GM10847 (cell line): ENCODE measurements at regions not wholly inside any gene's neighbourhood (a gene's known extent, or its start where the extent isn't known, plus 50 kb on each side); places are given as distances from the start of the nearest gene placed in this dataset.

Source experiments
- POLR2A ChIP-seq: IDR thresholded peaks from 2 replicates; pipeline ENCODE4 v1.6.1; 2011; ENCODE audit not compliant: insufficient read length; ENCODE audit errors: extremely low read depth

GRCh38 chr10:78296785-78297184 is 263.1 kb downstream of the RPS24 start:
- TF ChIP-seq POLR2A: no peak

- TF ChIP-seq POLR2A: no peak
Measured at GRCh38 chr10:78297997-78298396, 264.3 kb downstream of the RPS24 start.

- TF ChIP-seq POLR2A: no peak
Measured at GRCh38 chr10:78298835-78299234, 265.2 kb downstream of the RPS24 start.

- TF ChIP-seq POLR2A: no peak
Measured at GRCh38 chr10:78299851-78300468, 266.3 kb downstream of the RPS24 start.

- TF ChIP-seq POLR2A: no peak
Measured at GRCh38 chr10:78300526-78300925, 266.9 kb downstream of the RPS24 start.

GRCh38 chr10:78301481-78301880 is 267.8 kb downstream of the RPS24 start:
- no peak for TF ChIP-seq POLR2A

- no peak for TF ChIP-seq POLR2A
Measured at GRCh38 chr10:78301891-78302738, 268.5 kb downstream of the RPS24 start.

GRCh38 chr10:78302739-78302988 is 269.0 kb downstream of the RPS24 start:
- no peak for TF ChIP-seq POLR2A

- TF ChIP-seq POLR2A: peak; percentile 64
Measured at GRCh38 chr10:78302989-78303854, 269.6 kb downstream of the RPS24 start.

GRCh38 chr10:78304091-78305045 is 270.7 kb downstream of the RPS24 start:
- no peak for TF ChIP-seq POLR2A

- no peak for TF ChIP-seq POLR2A
Measured at GRCh38 chr10:78305311-78305710, 271.6 kb downstream of the RPS24 start.

- TF ChIP-seq POLR2A: no peak
Measured at GRCh38 chr10:78306358-78306757, 272.7 kb downstream of the RPS24 start.

GRCh38 chr10:78307576-78307975 is 273.9 kb downstream of the RPS24 start:
- no peak for TF ChIP-seq POLR2A

GRCh38 chr10:78309536-78310237 is 276.0 kb downstream of the RPS24 start:
- no peak for TF ChIP-seq POLR2A
